Ectodermal cell (in vitro differentiated cells): ENCODE measurements at regions not wholly inside any gene's neighbourhood (a gene's known extent, or its start where the extent isn't known, plus 50 kb on each side); places are given as distances from the start of the nearest gene placed in this dataset.

ENCODE experiments used
- H3K27ac ChIP-seq: 2 replicates; pipeline ENCODE4 v1.7.0; 2013; ENCODE audit warnings: mild to moderate bottlenecking, low read depth, low read length; ENCODE audit not compliant: insufficient read depth, poor library complexity, severe bottlenecking
- H3K27me3 ChIP-seq: 2 replicates; pipeline ENCODE4 v1.7.0; 2013; ENCODE audit warnings: mild to moderate bottlenecking, low read length; ENCODE audit not compliant: insufficient read depth, control insufficient read depth, poor library complexity, severe bottlenecking
- H3K36me3 ChIP-seq: one replicate; pipeline ENCODE4 v1.7.0; 2013; ENCODE audit warnings: low read length; ENCODE audit not compliant: control insufficient read depth, insufficient read depth
- H3K4me1 ChIP-seq: one replicate; pipeline ENCODE4 v1.7.0; 2013; ENCODE audit warnings: low read length; ENCODE audit not compliant: control insufficient read depth, insufficient read depth
- H3K4me3 ChIP-seq: 2 replicates; pipeline ENCODE4 v1.7.0; 2013; ENCODE audit warnings: low read depth, low read length, control low read depth; ENCODE audit not compliant: insufficient read depth
- H3K9me3 ChIP-seq: 2 replicates; pipeline ENCODE4 v1.7.0; 2013; ENCODE audit warnings: mild to moderate bottlenecking, low read length, moderate library complexity; ENCODE audit not compliant: control insufficient read depth
- WGBS, 2 experiments: methylation state at CpG; one replicate each; pipeline ENCODE4 v1.1.7; 2013; ENCODE audit warnings: missing lambda C conversion rate in 2 of 2; 5-methylcytosine and 5-hydroxymethylcytosine counted together

DNA sequence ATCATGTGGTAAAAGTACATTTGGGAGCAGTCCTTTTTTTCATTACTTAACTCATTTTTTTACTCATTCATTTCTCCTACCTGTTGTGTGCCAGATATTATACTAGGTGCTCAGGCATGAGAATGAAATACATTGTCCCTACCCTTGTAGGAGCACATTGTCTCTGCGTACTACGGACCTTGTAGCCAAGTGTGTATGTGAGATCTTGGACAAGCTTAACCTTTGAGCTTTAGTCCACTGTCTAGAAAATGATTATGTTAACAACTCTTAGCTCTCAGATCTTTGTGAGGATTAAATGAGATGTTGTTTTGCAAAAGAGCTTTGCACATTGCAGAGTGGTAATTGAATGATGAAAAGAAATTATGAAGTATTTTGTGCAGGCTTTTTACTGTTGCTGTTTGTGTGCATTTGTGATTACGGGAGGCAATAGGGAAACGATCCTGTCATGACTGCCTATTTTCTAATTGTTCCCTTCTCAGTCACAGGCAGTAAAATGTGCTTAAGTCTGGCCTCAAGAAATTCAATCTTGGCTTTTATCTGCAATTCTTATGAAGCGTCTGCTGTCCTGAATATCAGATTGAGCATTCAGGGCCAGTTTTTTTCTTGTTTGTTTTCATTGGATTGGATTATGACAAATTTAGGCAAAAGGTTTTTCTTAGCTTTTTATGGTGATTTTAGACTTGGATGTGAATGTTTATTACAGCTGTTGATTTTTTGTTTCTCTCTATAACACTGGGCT, 447.7 kb downstream of the PDZRN4 start:
- 97% methylated on average over 5 of the region's 5 CpGs for WGBS, 2 experiments
- Histone ChIP-seq H3K27me3 (no peaks in the 10 kb centered on the region), H3K36me3 (no peaks in the 10 kb centered on the region), H3K27ac (no peak overlapping the region), H3K9me3 (no peaks in the 10 kb centered on the region), H3K4me1 (no peaks in the 10 kb centered on the region), H3K4me3 (no peak overlapping the region)

DNA sequence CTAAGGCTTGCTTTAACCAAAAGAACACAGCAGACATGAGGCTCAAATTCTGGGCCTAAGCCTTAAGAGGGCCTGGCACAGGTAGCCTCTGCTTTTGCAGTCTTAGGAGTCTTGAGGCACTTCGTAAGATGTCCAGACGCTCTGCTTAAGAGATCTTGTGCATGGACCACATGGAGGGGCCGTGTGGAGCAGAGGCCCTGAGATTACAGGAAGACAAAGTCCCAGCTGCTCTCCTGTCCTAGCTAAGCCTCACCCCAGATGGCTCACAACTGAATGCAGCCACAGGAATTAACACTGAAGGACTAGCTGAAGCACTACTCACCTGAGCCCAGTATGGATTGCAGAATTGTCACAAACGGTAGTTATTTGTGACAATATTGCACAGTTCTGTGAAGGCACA, 446.0 kb downstream of the PDZRN4 start:
- H3K27me3 ChIP-seq: no peaks in the 10 kb centered on the region
- H3K9me3 ChIP-seq: no peaks in the 10 kb centered on the region
- no peaks in the 10 kb centered on the region for H3K36me3 ChIP-seq
- 86 to 93% methylated on average over 4 of the region's 4 CpGs for WGBS, 2 experiments
- H3K4me3 ChIP-seq: no peak overlapping the region
- H3K4me1 ChIP-seq: no peaks in the 10 kb centered on the region
- no peak overlapping the region for H3K27ac ChIP-seq

DNA sequence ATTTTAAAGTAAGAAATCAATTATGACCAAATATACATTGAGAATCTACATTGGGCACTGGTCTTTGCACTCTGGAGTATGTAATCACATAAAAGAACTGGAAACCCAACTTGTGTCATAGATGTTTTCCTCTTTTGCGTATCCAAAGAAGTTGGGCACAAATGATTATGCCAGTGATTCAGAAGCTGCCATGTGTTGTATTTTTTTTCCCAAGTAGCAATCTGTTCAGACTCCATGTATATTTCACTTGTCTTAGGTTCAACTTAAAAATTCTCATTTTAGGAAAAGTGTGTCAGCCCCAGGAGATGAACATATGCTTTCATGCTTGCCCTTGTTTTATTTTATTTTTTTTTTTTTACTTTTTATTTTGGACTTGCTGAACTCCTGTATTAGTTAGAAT, 441.5 kb downstream of the PDZRN4 start:
- Histone ChIP-seq H3K4me3 (no peak overlapping the region), H3K4me1 (no peaks in the 10 kb centered on the region), H3K9me3 (no peaks in the 10 kb centered on the region), H3K36me3 (no peaks in the 10 kb centered on the region), H3K27me3 (no peaks in the 10 kb centered on the region), H3K27ac (no peak overlapping the region)
- WGBS, 2 experiments: 94 to 100% methylated on average over 1 of the region's 1 CpG

DNA sequence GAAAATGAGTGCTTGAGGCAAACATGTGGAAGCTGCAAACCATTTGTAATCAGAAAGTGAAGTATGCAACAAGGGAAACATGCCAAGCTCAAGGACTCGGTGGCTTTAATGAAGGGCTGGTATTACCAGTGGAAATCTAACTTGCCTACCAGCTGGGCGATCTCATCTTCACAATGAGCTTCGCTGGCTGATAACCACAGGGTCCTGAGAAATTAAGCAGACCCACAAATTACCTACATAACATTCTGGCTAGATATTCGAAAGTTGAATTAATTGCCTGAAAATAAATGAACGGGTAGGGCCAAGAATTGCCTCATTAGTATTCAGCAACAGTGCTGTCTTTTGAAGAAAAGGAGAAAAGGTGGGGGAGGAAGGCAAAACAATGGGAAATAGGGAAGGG, 439.4 kb downstream of the PDZRN4 start:
- Histone ChIP-seq H3K4me3 (no peak overlapping the region), H3K27ac (no peak overlapping the region), H3K9me3 (no peaks in the 10 kb centered on the region), H3K4me1 (no peaks in the 10 kb centered on the region), H3K27me3 (no peaks in the 10 kb centered on the region), H3K36me3 (no peaks in the 10 kb centered on the region)
- WGBS, 2 experiments: 94 to 98% methylated on average over 5 of the region's 5 CpGs

DNA sequence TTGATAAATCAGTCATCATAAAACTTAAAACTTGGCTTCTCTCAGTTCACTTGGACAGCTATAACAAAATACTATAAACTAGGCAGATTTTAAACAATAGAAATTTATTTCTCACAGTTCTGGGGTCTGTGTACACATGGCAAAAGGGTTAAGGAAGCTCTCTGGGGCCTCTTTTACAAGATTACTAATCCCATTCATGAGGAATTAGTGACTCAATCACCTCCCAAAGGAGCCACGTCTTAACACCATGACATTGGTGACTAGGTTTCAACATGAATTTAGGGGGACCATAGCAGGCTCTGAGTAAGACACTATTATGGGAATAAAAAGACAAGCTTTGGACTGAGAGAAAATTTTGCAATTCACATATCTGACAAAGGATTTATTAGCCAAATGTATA, 436.5 kb downstream of the PDZRN4 start:
- Histone ChIP-seq H3K4me1 (peaks cover 5% of the 10 kb centered on the region), H3K27ac (no peak overlapping the region), H3K36me3 (no peaks in the 10 kb centered on the region), H3K4me3 (no peak overlapping the region), H3K9me3 (no peaks in the 10 kb centered on the region), H3K27me3 (no peaks in the 10 kb centered on the region)
- 7 to 50% methylated on average over 1 of the region's 1 CpG for WGBS, 2 experiments
